NCI-H1436 (cell line): ENCODE measurements at regions not wholly inside any gene's neighbourhood (a gene's known extent, or its start where the extent isn't known, plus 50 kb on each side); places are given as distances from the start of the nearest gene placed in this dataset.
"Not testable (repeated sequence)": the region's sequence is repeated elsewhere in the genome, so short reads cannot be mapped to it uniquely, and the experiment has no call there.

Source experiments
- DNase-seq: peaks from one replicate; lab custom pipeline; 2025; lab: John Stamatoyannopoulos, UW

GRCh38 chr4:60366661-60367060 lies 833.5 kb upstream of the ADGRL3 start:
- no peak for DNase-seq

GRCh38 chr4:60368986-60369385 lies 831.1 kb upstream of the ADGRL3 start:
- no peak for DNase-seq

GRCh38 chr4:60378010-60378409 lies 822.1 kb upstream of the ADGRL3 start:
- no peak for DNase-seq

GRCh38 chr4:60384516-60384915 lies 815.6 kb upstream of the ADGRL3 start:
- no peak for DNase-seq

- DNase-seq = no peak
Measured at GRCh38 chr4:60389633-60390032, 810.5 kb upstream of the ADGRL3 start.

GRCh38 chr4:60396341-60397049 lies 803.6 kb upstream of the ADGRL3 start:
- DNase-seq = no peak

GRCh38 chr4:60400593-60400992 lies 799.5 kb upstream of the ADGRL3 start:
- no peak for DNase-seq

- DNase-seq = no peak
Measured at GRCh38 chr4:60404027-60404426, 796.1 kb upstream of the ADGRL3 start.

GRCh38 chr4:60422439-60422838 lies 777.7 kb upstream of the ADGRL3 start:
- no peak for DNase-seq

- DNase-seq = not testable (repeated sequence)
Measured at GRCh38 chr4:60423573-60424184, 776.4 kb upstream of the ADGRL3 start.

GRCh38 chr4:60432911-60433310 lies 767.2 kb upstream of the ADGRL3 start:
- no peak for DNase-seq

GRCh38 chr4:60443068-60443467 lies 757.1 kb upstream of the ADGRL3 start:
- no peak for DNase-seq

GRCh38 chr4:60443796-60444195 lies 756.3 kb upstream of the ADGRL3 start:
- no peak for DNase-seq

- no peak for DNase-seq
Measured at GRCh38 chr4:60450054-60450453, 750.1 kb upstream of the ADGRL3 start.

GRCh38 chr4:60452266-60452665 lies 747.9 kb upstream of the ADGRL3 start:
- no peak for DNase-seq

- DNase-seq = no peak
Measured at GRCh38 chr4:60455380-60455779, 744.7 kb upstream of the ADGRL3 start.

GRCh38 chr4:60461551-60461950 lies 738.6 kb upstream of the ADGRL3 start:
- DNase-seq = no peak

GRCh38 chr4:60463857-60464502 lies 736.1 kb upstream of the ADGRL3 start:
- no peak for DNase-seq

GRCh38 chr4:60482921-60483351 lies 717.2 kb upstream of the ADGRL3 start:
- DNase-seq = no peak

GRCh38 chr4:60485276-60485675 lies 714.9 kb upstream of the ADGRL3 start:
- no peak for DNase-seq

- not testable (repeated sequence) for DNase-seq
Measured at GRCh38 chr4:60487118-60487761, 712.9 kb upstream of the ADGRL3 start.

GRCh38 chr4:60500810-60501209 lies 699.3 kb upstream of the ADGRL3 start:
- DNase-seq = no peak

GRCh38 chr4:60502733-60503132 lies 697.4 kb upstream of the ADGRL3 start:
- DNase-seq = no peak
